Dendritic cell treated with granulocyte-macrophage colony-stimulating factor and Interleukin-4, amounts not matched to agents 40 ng/mL and 50 ng/mL, for 4 days (primary cell): ENCODE measurements at regions not wholly inside any gene's neighbourhood (a gene's known extent, or its start where the extent isn't known, plus 50 kb on each side); places are given as distances from the start of the nearest gene placed in this dataset.
"Not testable (repeated sequence)": the region's sequence is repeated elsewhere in the genome, so short reads cannot be mapped to it uniquely, and the experiment has no call there.

Experiments used
- H3K27ac Mint-ChIP-seq: one replicate; pipeline ENCODE4 v1.8.0; 2022; ENCODE audit warnings: mild to moderate bottlenecking, mixed read lengths
- H3K27me3 Mint-ChIP-seq: one replicate; pipeline ENCODE4 v1.8.0; 2022; ENCODE audit warnings: mild to moderate bottlenecking, mixed read lengths
- H3K36me3 Mint-ChIP-seq: one replicate; pipeline ENCODE4 v1.8.0; 2022; ENCODE audit warnings: low read depth, mixed read lengths
- H3K4me1 Mint-ChIP-seq: one replicate; pipeline ENCODE4 v1.8.0; 2022; ENCODE audit warnings: low read depth, mixed read lengths
- H3K4me3 Mint-ChIP-seq: one replicate; pipeline ENCODE4 v1.8.0; 2022; ENCODE audit warnings: mild to moderate bottlenecking, moderate library complexity, mixed read lengths
- H3K9me3 Mint-ChIP-seq: one replicate; pipeline ENCODE4 v1.8.0; 2022; ENCODE audit warnings: mixed read lengths
- intact Hi-C: fragments of 100-400 bp; cut with micrococcal nuclease; formaldehyde crosslinking; loops from one replicate; pipeline ENCODE4 v1.15.0; 2022

GRCh38 chr12:8282181-8282580, 54.8 kb upstream of the FAM90A1 start:
- intact Hi-C loops, H3K36me3 Mint-ChIP-seq, H3K27ac Mint-ChIP-seq, H3K27me3 Mint-ChIP-seq, H3K9me3 Mint-ChIP-seq, H3K4me1 Mint-ChIP-seq, H3K4me3 Mint-ChIP-seq: not testable (repeated sequence)

- H3K9me3 Mint-ChIP-seq, H3K4me1 Mint-ChIP-seq, H3K36me3 Mint-ChIP-seq: not testable (repeated sequence)
Observed at GRCh38 chr12:8285681-8286080, 58.3 kb upstream of the FAM90A1 start.

GRCh38 chr12:8291764-8292163, 64.3 kb upstream of the FAM90A1 start:
- H3K4me3 Mint-ChIP-seq, H3K27ac Mint-ChIP-seq, H3K4me1 Mint-ChIP-seq, intact Hi-C loops, H3K9me3 Mint-ChIP-seq, H3K36me3 Mint-ChIP-seq: not testable (repeated sequence)
- H3K27me3 Mint-ChIP-seq: peaks cover 24% of the 10 kb centered on the region

More at GRCh38 chr12:8285681-8286080, 58.3 kb upstream of the FAM90A1 start:
- H3K27ac Mint-ChIP-seq, H3K4me3 Mint-ChIP-seq, H3K27me3 Mint-ChIP-seq, intact Hi-C loops: not testable (repeated sequence)

- intact Hi-C loops, H3K4me3 Mint-ChIP-seq, H3K4me1 Mint-ChIP-seq, H3K36me3 Mint-ChIP-seq, H3K27ac Mint-ChIP-seq, H3K9me3 Mint-ChIP-seq: not testable (repeated sequence)
- peaks cover 23% of the 10 kb centered on the region for H3K27me3 Mint-ChIP-seq
Observed at GRCh38 chr12:8294662-8295061, 67.2 kb upstream of the FAM90A1 start.

GRCh38 chr12:8308611-8309010, 81.2 kb upstream of the FAM90A1 start:
- H3K27me3 Mint-ChIP-seq, H3K27ac Mint-ChIP-seq, H3K4me1 Mint-ChIP-seq, intact Hi-C loops, H3K4me3 Mint-ChIP-seq, H3K9me3 Mint-ChIP-seq, H3K36me3 Mint-ChIP-seq: not testable (repeated sequence)

- H3K4me1 Mint-ChIP-seq, H3K27ac Mint-ChIP-seq, H3K36me3 Mint-ChIP-seq, H3K4me3 Mint-ChIP-seq, H3K27me3 Mint-ChIP-seq, intact Hi-C loops, H3K9me3 Mint-ChIP-seq: not testable (repeated sequence)
Observed at GRCh38 chr12:8315997-8316396, 88.6 kb upstream of the FAM90A1 start.

GRCh38 chr12:8317675-8318074, 90.3 kb upstream of the FAM90A1 start:
- H3K27ac Mint-ChIP-seq, H3K27me3 Mint-ChIP-seq, H3K9me3 Mint-ChIP-seq, H3K4me3 Mint-ChIP-seq, intact Hi-C loops, H3K36me3 Mint-ChIP-seq: not testable (repeated sequence)
- H3K4me1 Mint-ChIP-seq: peaks cover 19% of the 10 kb centered on the region

- H3K36me3 Mint-ChIP-seq, H3K9me3 Mint-ChIP-seq, intact Hi-C loops, H3K4me3 Mint-ChIP-seq, H3K27ac Mint-ChIP-seq: not testable (repeated sequence)
- H3K4me1 Mint-ChIP-seq: peaks cover 22% of the 10 kb centered on the region
- H3K27me3 Mint-ChIP-seq: peaks cover 10% of the 10 kb centered on the region
Observed at GRCh38 chr12:8320251-8320730, 92.9 kb upstream of the FAM90A1 start.

GRCh38 chr12:8320791-8321370, 93.5 kb upstream of the FAM90A1 start:
- H3K9me3 Mint-ChIP-seq, H3K4me3 Mint-ChIP-seq, intact Hi-C loops, H3K27ac Mint-ChIP-seq, H3K36me3 Mint-ChIP-seq: not testable (repeated sequence)
- H3K4me1 Mint-ChIP-seq: peaks cover 22% of the 10 kb centered on the region
- H3K27me3 Mint-ChIP-seq: peaks cover 10% of the 10 kb centered on the region

GRCh38 chr12:8325145-8325839, 97.9 kb upstream of the FAM90A1 start:
- Mint-ChIP-seq H3K4me1 (peaks cover 23% of the 10 kb centered on the region), H3K9me3 (peaks cover 33% of the 10 kb centered on the region), H3K36me3 (peaks cover 18% of the 10 kb centered on the region)
- H3K27me3 Mint-ChIP-seq, H3K4me3 Mint-ChIP-seq, H3K27ac Mint-ChIP-seq, intact Hi-C loops: not testable (repeated sequence)

GRCh38 chr12:8328835-8329234, 101.4 kb upstream of the FAM90A1 start:
- H3K4me3 Mint-ChIP-seq, H3K4me1 Mint-ChIP-seq, H3K27me3 Mint-ChIP-seq, intact Hi-C loops: not testable (repeated sequence)
- Mint-ChIP-seq H3K27ac (peak overlapping the region; percentile 21), H3K36me3 (peaks cover 18% of the 10 kb centered on the region), H3K9me3 (peaks cover 33% of the 10 kb centered on the region)

GRCh38 chr12:8332373-8332772, 105.0 kb upstream of the FAM90A1 start:
- H3K4me3 Mint-ChIP-seq, H3K27me3 Mint-ChIP-seq, H3K4me1 Mint-ChIP-seq, H3K27ac Mint-ChIP-seq, intact Hi-C loops: not testable (repeated sequence)
- Mint-ChIP-seq H3K36me3 (peaks cover 17% of the 10 kb centered on the region), H3K9me3 (peaks cover 21% of the 10 kb centered on the region)

- H3K4me1 Mint-ChIP-seq, H3K4me3 Mint-ChIP-seq, intact Hi-C loops, H3K36me3 Mint-ChIP-seq, H3K27ac Mint-ChIP-seq: not testable (repeated sequence)
- Mint-ChIP-seq H3K27me3 (peaks cover 14% of the 10 kb centered on the region), H3K9me3 (peaks cover 11% of the 10 kb centered on the region)
Observed at GRCh38 chr12:8351073-8351472, 104.7 kb upstream of the CLEC6A start.

- intact Hi-C loops, H3K36me3 Mint-ChIP-seq, H3K4me1 Mint-ChIP-seq, H3K9me3 Mint-ChIP-seq, H3K4me3 Mint-ChIP-seq, H3K27ac Mint-ChIP-seq: not testable (repeated sequence)
- peaks cover 14% of the 10 kb centered on the region for H3K27me3 Mint-ChIP-seq
Observed at GRCh38 chr12:8354741-8355140, 101.0 kb upstream of the CLEC6A start.

- intact Hi-C loops, H3K9me3 Mint-ChIP-seq, H3K4me1 Mint-ChIP-seq, H3K4me3 Mint-ChIP-seq, H3K36me3 Mint-ChIP-seq, H3K27ac Mint-ChIP-seq: not testable (repeated sequence)
- H3K27me3 Mint-ChIP-seq: peaks cover 14% of the 10 kb centered on the region
Observed at GRCh38 chr12:8355531-8355930, 100.2 kb upstream of the CLEC6A start.
